Stimulated activated naive CD8-positive, alpha-beta T cell treated with anti-CD3 and anti-CD28 coated beads, Interleukin-15, Interleukin-2, amounts not matched to agents 100 ng/mL and 50 ng/mL, for 24 hours (primary cell): ENCODE measurements at regions not wholly inside any gene's neighbourhood (a gene's known extent, or its start where the extent isn't known, plus 50 kb on each side); places are given as distances from the start of the nearest gene placed in this dataset.

Experiments
- H3K27ac Mint-ChIP-seq: one replicate; pipeline ENCODE4 v1.8.0; 2021; ENCODE audit warnings: mild to moderate bottlenecking, mixed read lengths
- H3K27me3 Mint-ChIP-seq: one replicate; pipeline ENCODE4 v1.8.0; 2021; ENCODE audit warnings: mixed read lengths
- H3K36me3 Mint-ChIP-seq: one replicate; pipeline ENCODE4 v1.8.0; 2021; ENCODE audit warnings: low read depth, mixed read lengths
- H3K4me1 Mint-ChIP-seq: one replicate; pipeline ENCODE4 v1.8.0; 2021; ENCODE audit warnings: low read depth, mixed read lengths
- H3K4me3 Mint-ChIP-seq: one replicate; pipeline ENCODE4 v1.8.0; 2021; ENCODE audit warnings: mild to moderate bottlenecking, mixed read lengths
- H3K9me3 Mint-ChIP-seq: one replicate; pipeline ENCODE4 v1.8.0; 2021; ENCODE audit warnings: mixed read lengths

- Mint-ChIP-seq H3K4me1 (peaks cover 13% of the 10 kb centered on the region), H3K4me3 (no peak overlapping the region), H3K36me3 (no peaks in the 10 kb centered on the region), H3K27ac (no peak overlapping the region), H3K27me3 (no peaks in the 10 kb centered on the region), H3K9me3 (peaks cover 4% of the 10 kb centered on the region)
Observed at GRCh38 chr1:239735111-239735510, 348.7 kb downstream of the CHRM3 start.

GRCh38 chr1:239736479-239736878, 350.1 kb downstream of the CHRM3 start:
- H3K9me3 Mint-ChIP-seq = peaks cover 12% of the 10 kb centered on the region
- H3K27me3 Mint-ChIP-seq = no peaks in the 10 kb centered on the region
- H3K36me3 Mint-ChIP-seq = no peaks in the 10 kb centered on the region
- no peak overlapping the region for H3K4me3 Mint-ChIP-seq
- H3K27ac Mint-ChIP-seq = no peak overlapping the region
- peaks cover 13% of the 10 kb centered on the region for H3K4me1 Mint-ChIP-seq

- Mint-ChIP-seq H3K36me3 (no peaks in the 10 kb centered on the region), H3K4me1 (peaks cover 13% of the 10 kb centered on the region), H3K27me3 (no peaks in the 10 kb centered on the region), H3K9me3 (peaks cover 12% of the 10 kb centered on the region), H3K27ac (no peak overlapping the region), H3K4me3 (no peak overlapping the region)
Observed at GRCh38 chr1:239739375-239739774, 352.3 kb upstream of the FMN2 start.

GRCh38 chr1:239739919-239740318, 351.8 kb upstream of the FMN2 start:
- Mint-ChIP-seq H3K4me1 (peaks cover 9% of the 10 kb centered on the region), H3K9me3 (peaks cover 12% of the 10 kb centered on the region), H3K27me3 (no peaks in the 10 kb centered on the region), H3K27ac (no peak overlapping the region), H3K36me3 (no peaks in the 10 kb centered on the region), H3K4me3 (no peak overlapping the region)

GRCh38 chr1:239742416-239743109, 349.1 kb upstream of the FMN2 start:
- H3K4me1 Mint-ChIP-seq = peaks cover 5% of the 10 kb centered on the region
- H3K9me3 Mint-ChIP-seq = peaks cover 12% of the 10 kb centered on the region
- no peak overlapping the region for H3K27ac Mint-ChIP-seq
- no peaks in the 10 kb centered on the region for H3K36me3 Mint-ChIP-seq
- no peak overlapping the region for H3K4me3 Mint-ChIP-seq
- no peaks in the 10 kb centered on the region for H3K27me3 Mint-ChIP-seq

GRCh38 chr1:239744851-239745250, 346.8 kb upstream of the FMN2 start:
- no peak overlapping the region for H3K27ac Mint-ChIP-seq
- H3K9me3 Mint-ChIP-seq = peaks cover 9% of the 10 kb centered on the region
- H3K4me3 Mint-ChIP-seq = no peak overlapping the region
- no peaks in the 10 kb centered on the region for H3K27me3 Mint-ChIP-seq
- no peaks in the 10 kb centered on the region for H3K36me3 Mint-ChIP-seq
- peaks cover 3% of the 10 kb centered on the region for H3K4me1 Mint-ChIP-seq

GRCh38 chr1:239755107-239755912, 336.4 kb upstream of the FMN2 start:
- H3K4me1 Mint-ChIP-seq = no peaks in the 10 kb centered on the region
- no peak overlapping the region for H3K27ac Mint-ChIP-seq
- H3K27me3 Mint-ChIP-seq = no peaks in the 10 kb centered on the region
- H3K9me3 Mint-ChIP-seq = peaks cover 5% of the 10 kb centered on the region
- no peak overlapping the region for H3K4me3 Mint-ChIP-seq
- H3K36me3 Mint-ChIP-seq = no peaks in the 10 kb centered on the region

GRCh38 chr1:239757716-239758115, 334.0 kb upstream of the FMN2 start:
- Mint-ChIP-seq H3K4me3 (no peak overlapping the region), H3K27me3 (no peaks in the 10 kb centered on the region), H3K36me3 (no peaks in the 10 kb centered on the region), H3K27ac (no peak overlapping the region), H3K9me3 (peaks cover 5% of the 10 kb centered on the region), H3K4me1 (no peaks in the 10 kb centered on the region)

- Mint-ChIP-seq H3K9me3 (no peaks in the 10 kb centered on the region), H3K27ac (no peak overlapping the region), H3K27me3 (no peaks in the 10 kb centered on the region), H3K4me1 (no peaks in the 10 kb centered on the region), H3K4me3 (no peak overlapping the region), H3K36me3 (no peaks in the 10 kb centered on the region)
Observed at GRCh38 chr1:239758756-239759155, 332.9 kb upstream of the FMN2 start.

GRCh38 chr1:239761509-239761908, 330.2 kb upstream of the FMN2 start:
- no peaks in the 10 kb centered on the region for H3K36me3 Mint-ChIP-seq
- no peaks in the 10 kb centered on the region for H3K27me3 Mint-ChIP-seq
- H3K4me3 Mint-ChIP-seq = no peak overlapping the region

GRCh38 chr1:239763850-239764249, 327.8 kb upstream of the FMN2 start:
- Mint-ChIP-seq H3K4me1 (no peaks in the 10 kb centered on the region), H3K9me3 (no peaks in the 10 kb centered on the region), H3K36me3 (no peaks in the 10 kb centered on the region), H3K4me3 (no peak overlapping the region), H3K27ac (no peak overlapping the region), H3K27me3 (no peaks in the 10 kb centered on the region)

More at GRCh38 chr1:239761509-239761908, 330.2 kb upstream of the FMN2 start:
- H3K9me3 Mint-ChIP-seq = no peaks in the 10 kb centered on the region
- H3K27ac Mint-ChIP-seq = no peak overlapping the region
- no peaks in the 10 kb centered on the region for H3K4me1 Mint-ChIP-seq

- Mint-ChIP-seq H3K27ac (no peak overlapping the region), H3K9me3 (no peaks in the 10 kb centered on the region), H3K4me3 (no peak overlapping the region), H3K4me1 (no peaks in the 10 kb centered on the region), H3K36me3 (no peaks in the 10 kb centered on the region), H3K27me3 (no peaks in the 10 kb centered on the region)
Observed at GRCh38 chr1:239764546-239764945, 327.1 kb upstream of the FMN2 start.

- H3K27me3 Mint-ChIP-seq = no peaks in the 10 kb centered on the region
- H3K36me3 Mint-ChIP-seq = no peaks in the 10 kb centered on the region
- no peaks in the 10 kb centered on the region for H3K9me3 Mint-ChIP-seq
- no peak overlapping the region for H3K27ac Mint-ChIP-seq
- no peaks in the 10 kb centered on the region for H3K4me1 Mint-ChIP-seq
- no peak overlapping the region for H3K4me3 Mint-ChIP-seq
Observed at GRCh38 chr1:239765163-239765562, 326.5 kb upstream of the FMN2 start.

GRCh38 chr1:239771550-239771949, 320.1 kb upstream of the FMN2 start:
- Mint-ChIP-seq H3K27ac (no peak overlapping the region), H3K4me1 (no peaks in the 10 kb centered on the region), H3K27me3 (no peaks in the 10 kb centered on the region), H3K36me3 (no peaks in the 10 kb centered on the region), H3K4me3 (no peak overlapping the region), H3K9me3 (peaks cover 4% of the 10 kb centered on the region)

GRCh38 chr1:239772446-239772845, 319.2 kb upstream of the FMN2 start:
- Mint-ChIP-seq H3K27ac (no peak overlapping the region), H3K9me3 (peaks cover 5% of the 10 kb centered on the region), H3K4me1 (no peaks in the 10 kb centered on the region), H3K4me3 (no peak overlapping the region), H3K36me3 (no peaks in the 10 kb centered on the region), H3K27me3 (no peaks in the 10 kb centered on the region)
